ENCODE measurements at regions not wholly inside any gene's neighbourhood (a gene's known extent, or its start where the extent isn't known, plus 50 kb on each side); places are given as distances from the start of the nearest gene placed in this dataset.

GRCh38 chr20:52056203-52057062 is 135.1 kb downstream of the ZFP64 start:
- Mint-ChIP-seq H3K36me3 (ENCODE audit: insufficient read depth, unreplicated experiment) (peaks cover 5% of the 10 kb centered on the region), H3K27ac (ENCODE audit: unreplicated experiment) (no peak overlapping the region), H3K27me3 (ENCODE audit: unreplicated experiment) (no peaks in the 10 kb centered on the region), H3K9me3 (ENCODE audit: low read depth, unreplicated experiment) (peaks cover 8% of the 10 kb centered on the region), H3K4me3 (ENCODE audit: low read depth, unreplicated experiment) (no peak overlapping the region), H3K4me1 (ENCODE audit: low read depth, unreplicated experiment) (no peaks in the 10 kb centered on the region)
- intact Hi-C loops (cut with micrococcal nuclease; ENCODE audit: unreplicated experiment) = no loop called here
- CTCF ChIA-PET = no interaction called here
- no peak for DNase-seq
- no TSS peak for BruUV-seq (replicated peaks)
- TF ChIP-seq CTCF (IDR thresholded peaks at IDR 0.05; ENCODE audit: unreplicated experiment) = no peak

GRCh38 chr20:52054123-52054522 is 137.5 kb downstream of the ZFP64 start:
- BruUV-seq (replicated peaks) = no TSS peak
- CTCF ChIA-PET = no interaction called here
- Mint-ChIP-seq H3K27ac (ENCODE audit: unreplicated experiment) (no peak overlapping the region), H3K9me3 (ENCODE audit: low read depth, unreplicated experiment) (peaks cover 8% of the 10 kb centered on the region), H3K27me3 (ENCODE audit: unreplicated experiment) (no peaks in the 10 kb centered on the region), H3K4me1 (ENCODE audit: low read depth, unreplicated experiment) (no peaks in the 10 kb centered on the region), H3K4me3 (ENCODE audit: low read depth, unreplicated experiment) (no peak overlapping the region), H3K36me3 (ENCODE audit: insufficient read depth, unreplicated experiment) (peaks cover 5% of the 10 kb centered on the region)
- no peak for DNase-seq
- intact Hi-C loops (cut with micrococcal nuclease; ENCODE audit: unreplicated experiment) = no loop called here
- no peak for TF ChIP-seq CTCF (IDR thresholded peaks at IDR 0.05; ENCODE audit: unreplicated experiment)

GRCh38 chr20:52049001-52049731 is 142.4 kb downstream of the ZFP64 start:
- Mint-ChIP-seq H3K4me3 (ENCODE audit: low read depth, unreplicated experiment) (no peak overlapping the region), H3K4me1 (ENCODE audit: low read depth, unreplicated experiment) (peaks cover 14% of the 10 kb centered on the region), H3K27ac (ENCODE audit: unreplicated experiment) (no peak overlapping the region), H3K36me3 (ENCODE audit: insufficient read depth, unreplicated experiment) (no peaks in the 10 kb centered on the region), H3K27me3 (ENCODE audit: unreplicated experiment) (no peaks in the 10 kb centered on the region), H3K9me3 (ENCODE audit: low read depth, unreplicated experiment) (no peaks in the 10 kb centered on the region)
- no TSS peak for BruUV-seq (replicated peaks)
- no peak for DNase-seq
- no peak for TF ChIP-seq CTCF (IDR thresholded peaks at IDR 0.05; ENCODE audit: unreplicated experiment)
- CTCF ChIA-PET = interaction anchor here (0.6 to 1.1 kb wide), 3 partner anchors 12 to 1062 kb away, joined by 3 to 12 read pairs (median 3); no protein-coding TSS in a partner anchor
- intact Hi-C loops (cut with micrococcal nuclease; ENCODE audit: unreplicated experiment) = no loop called here

- no peaks in the 10 kb centered on the region for H3K36me3 Mint-ChIP-seq (ENCODE audit: insufficient read depth, unreplicated experiment)
- no TSS peak for BruUV-seq (replicated peaks)
- no peaks in the 10 kb centered on the region for H3K9me3 Mint-ChIP-seq (ENCODE audit: low read depth, unreplicated experiment)
- no peak overlapping the region for H3K27ac Mint-ChIP-seq (ENCODE audit: unreplicated experiment)
- intact Hi-C loops (cut with micrococcal nuclease; ENCODE audit: unreplicated experiment) = no loop called here
- H3K4me3 Mint-ChIP-seq (ENCODE audit: low read depth, unreplicated experiment) = no peak overlapping the region
- DNase-seq = peak; percentile 7
- no peaks in the 10 kb centered on the region for H3K27me3 Mint-ChIP-seq (ENCODE audit: unreplicated experiment)
- CTCF ChIA-PET = interaction anchor here (0.5 to 1.2 kb wide), 6 partner anchors 13 to 864 kb away, joined by 3 to 4 read pairs (median 4); no protein-coding TSS in a partner anchor
- no peak for TF ChIP-seq CTCF (IDR thresholded peaks at IDR 0.05; ENCODE audit: unreplicated experiment)
- peaks cover 14% of the 10 kb centered on the region for H3K4me1 Mint-ChIP-seq (ENCODE audit: low read depth, unreplicated experiment)
These were observed 143.5 kb downstream of the ZFP64 start for GRCh38 chr20:52047811-52048764.
